Endothelial cell (in vitro differentiated cells): ENCODE measurements at regions not wholly inside any gene's neighbourhood (a gene's known extent, or its start where the extent isn't known, plus 50 kb on each side); places are given as distances from the start of the nearest gene placed in this dataset.

Experiments
- DNase-seq: peaks from one replicate; pipeline ENCODE4 v3.0.0; 2021; ENCODE audit warnings: low spot score
- H3K27ac Mint-ChIP-seq: one replicate; pipeline ENCODE4 v1.8.0; 2021; ENCODE audit warnings: mixed read lengths, inconsistent platforms; ENCODE audit not compliant: unreplicated experiment
- H3K27me3 Mint-ChIP-seq: one replicate; pipeline ENCODE4 v1.8.0; 2021; ENCODE audit warnings: mild to moderate bottlenecking, moderate library complexity, mixed read lengths, inconsistent platforms; ENCODE audit not compliant: unreplicated experiment
- H3K36me3 Mint-ChIP-seq: one replicate; pipeline ENCODE4 v1.8.0; 2021; ENCODE audit warnings: mild to moderate bottlenecking, low read depth, mixed read lengths, inconsistent platforms; ENCODE audit not compliant: unreplicated experiment
- H3K4me1 Mint-ChIP-seq: one replicate; pipeline ENCODE4 v1.8.0; 2021; ENCODE audit warnings: mild to moderate bottlenecking, mixed read lengths, inconsistent platforms; ENCODE audit not compliant: unreplicated experiment
- H3K4me3 Mint-ChIP-seq: one replicate; pipeline ENCODE4 v1.8.0; 2021; ENCODE audit warnings: mild to moderate bottlenecking, mixed read lengths, inconsistent platforms; ENCODE audit not compliant: unreplicated experiment
- H3K9me3 Mint-ChIP-seq: one replicate; pipeline ENCODE4 v1.8.0; 2021; ENCODE audit warnings: mixed read lengths, inconsistent platforms; ENCODE audit not compliant: unreplicated experiment
- CTCF ChIP-seq: fragments of 200-600 bp; sonication (generic); IDR thresholded peaks from one replicate; pipeline ENCODE4 v1.5.0; 2021; ENCODE audit warnings: antibody characterized with exemption; ENCODE audit not compliant: unreplicated experiment

- peaks cover 5% of the 10 kb centered on the region for H3K36me3 Mint-ChIP-seq
- H3K27ac Mint-ChIP-seq, result no peak overlapping the region
- no peak overlapping the region for H3K4me3 Mint-ChIP-seq
- no peaks in the 10 kb centered on the region for H3K4me1 Mint-ChIP-seq
- H3K9me3 Mint-ChIP-seq, result peaks cover 5% of the 10 kb centered on the region
- DNase-seq, result no peak
- no peak for TF ChIP-seq CTCF
- H3K27me3 Mint-ChIP-seq, result peaks cover 6% of the 10 kb centered on the region
Observed at GRCh38 chr2:5933669-5934068, 241.5 kb downstream of the SOX11 start.

- Mint-ChIP-seq H3K27ac (no peak overlapping the region), H3K4me3 (no peak overlapping the region), H3K36me3 (peaks cover 5% of the 10 kb centered on the region), H3K4me1 (no peaks in the 10 kb centered on the region), H3K27me3 (peaks cover 6% of the 10 kb centered on the region), H3K9me3 (peaks cover 5% of the 10 kb centered on the region)
- TF ChIP-seq CTCF, result no peak
- DNase-seq, result no peak
Observed at GRCh38 chr2:5937321-5937720, 245.1 kb downstream of the SOX11 start.

- H3K4me3 Mint-ChIP-seq, result no peak overlapping the region
- peaks cover 5% of the 10 kb centered on the region for H3K9me3 Mint-ChIP-seq
- no peak overlapping the region for H3K27ac Mint-ChIP-seq
- no peak for TF ChIP-seq CTCF
- no peaks in the 10 kb centered on the region for H3K4me1 Mint-ChIP-seq
- no peak for DNase-seq
- peaks cover 5% of the 10 kb centered on the region for H3K36me3 Mint-ChIP-seq
- H3K27me3 Mint-ChIP-seq, result peaks cover 6% of the 10 kb centered on the region
Observed at GRCh38 chr2:5937851-5938565, 245.8 kb downstream of the SOX11 start.

- Mint-ChIP-seq H3K27ac (no peak overlapping the region), H3K9me3 (peaks cover 5% of the 10 kb centered on the region), H3K36me3 (peaks cover 5% of the 10 kb centered on the region), H3K4me3 (no peak overlapping the region), H3K27me3 (peaks cover 6% of the 10 kb centered on the region), H3K4me1 (no peaks in the 10 kb centered on the region)
- DNase-seq, result no peak
- no peak for TF ChIP-seq CTCF
Observed at GRCh38 chr2:5938566-5938896, 246.3 kb downstream of the SOX11 start.

GRCh38 chr2:5939553-5939952 lies 247.4 kb downstream of the SOX11 start:
- Mint-ChIP-seq H3K4me1 (no peaks in the 10 kb centered on the region), H3K27me3 (peaks cover 6% of the 10 kb centered on the region), H3K36me3 (peaks cover 5% of the 10 kb centered on the region)

More at GRCh38 chr2:5939553-5939952, 247.4 kb downstream of the SOX11 start:
- Mint-ChIP-seq H3K4me3 (no peak overlapping the region), H3K27ac (no peak overlapping the region), H3K9me3 (peaks cover 5% of the 10 kb centered on the region)
- no peak for DNase-seq
- TF ChIP-seq CTCF, result no peak
